GM18861 (cell line): ENCODE measurements at regions not wholly inside any gene's neighbourhood (a gene's known extent, or its start where the extent isn't known, plus 50 kb on each side); places are given as distances from the start of the nearest gene placed in this dataset.
"Not testable (repeated sequence)": the region's sequence is repeated elsewhere in the genome, so short reads cannot be mapped to it uniquely, and the experiment has no call there.

Experiments
- ATAC-seq: cut with Tn5 transposase; IDR thresholded peaks from one replicate; pipeline ENCODE4 v1.9.1; 2021; ENCODE audit not compliant: unreplicated experiment

- ATAC-seq: not testable (repeated sequence)
Observed at GRCh38 chr15:20019758-20020157, 521.8 kb downstream of the GOLGA6L6 start.

GRCh38 chr15:20017581-20017980 is 524.0 kb downstream of the GOLGA6L6 start:
- not testable (repeated sequence) for ATAC-seq

- ATAC-seq: not testable (repeated sequence)
Observed at GRCh38 chr15:20016941-20017340, 524.7 kb downstream of the GOLGA6L6 start.

DNA sequence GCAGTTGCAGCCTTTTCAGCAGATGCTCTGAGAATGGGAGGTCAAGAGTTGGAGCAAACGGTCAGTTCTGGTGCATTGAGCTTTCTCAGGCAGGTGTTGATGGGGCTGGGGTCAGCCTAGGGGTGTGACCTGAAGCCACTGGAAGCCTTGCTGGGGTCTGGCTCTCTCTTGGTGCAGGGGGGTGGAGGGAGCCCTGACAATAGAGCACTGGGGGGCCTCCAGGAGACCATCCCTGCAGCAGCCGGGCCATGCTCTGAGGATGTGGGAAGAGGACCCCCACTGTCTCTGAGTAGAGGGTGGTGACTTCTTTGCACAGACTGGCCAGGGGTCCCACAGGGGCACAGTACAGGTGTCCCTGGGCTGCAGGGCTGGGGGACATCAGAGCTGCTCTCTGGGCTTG is 528.8 kb downstream of the GOLGA6L6 start:
- ATAC-seq: not testable (repeated sequence)

GRCh38 chr15:20010759-20011158 is 530.8 kb downstream of the GOLGA6L6 start:
- ATAC-seq: not testable (repeated sequence)

DNA sequence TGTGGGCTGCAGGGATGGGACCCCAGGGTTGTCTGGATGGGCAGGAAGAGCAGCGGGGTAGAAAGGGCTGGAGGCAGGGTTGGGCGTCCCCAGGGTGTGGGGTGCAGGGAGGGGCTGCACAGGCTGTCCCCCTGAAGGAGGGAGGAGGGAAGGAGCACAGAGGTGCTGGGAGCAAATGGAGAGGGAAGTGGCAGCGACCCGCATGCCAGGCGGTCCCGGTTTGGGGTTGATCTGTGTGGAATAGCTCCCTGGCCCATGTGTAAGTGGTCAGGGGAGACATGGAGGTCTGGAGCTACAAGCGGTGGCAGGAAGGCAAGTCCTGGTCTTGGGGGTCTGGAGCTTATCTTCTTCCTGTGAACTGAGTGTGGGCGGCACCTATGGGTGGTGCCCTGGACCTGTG is 532.0 kb downstream of the GOLGA6L6 start:
- ATAC-seq: not testable (repeated sequence)

DNA sequence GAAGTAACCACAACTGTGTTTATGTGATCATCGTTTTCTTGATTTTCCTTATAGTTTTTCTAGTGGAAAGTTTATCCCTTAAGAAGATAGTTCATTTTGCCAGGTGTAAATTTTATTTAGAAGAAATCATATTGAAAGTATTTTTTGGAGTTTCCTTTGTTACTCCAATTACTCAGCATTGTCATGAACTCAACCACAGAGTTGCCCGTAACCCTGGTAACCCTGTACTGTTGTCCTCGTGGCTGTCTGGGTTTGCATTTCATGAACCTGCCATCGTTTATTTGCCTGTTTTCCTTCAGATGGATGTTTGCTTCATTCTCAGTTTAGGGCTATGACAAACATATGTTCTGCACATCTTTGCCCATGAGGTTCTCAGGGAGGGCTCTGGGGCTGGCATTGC is 534.3 kb downstream of the GOLGA6L6 start:
- ATAC-seq: not testable (repeated sequence)

DNA sequence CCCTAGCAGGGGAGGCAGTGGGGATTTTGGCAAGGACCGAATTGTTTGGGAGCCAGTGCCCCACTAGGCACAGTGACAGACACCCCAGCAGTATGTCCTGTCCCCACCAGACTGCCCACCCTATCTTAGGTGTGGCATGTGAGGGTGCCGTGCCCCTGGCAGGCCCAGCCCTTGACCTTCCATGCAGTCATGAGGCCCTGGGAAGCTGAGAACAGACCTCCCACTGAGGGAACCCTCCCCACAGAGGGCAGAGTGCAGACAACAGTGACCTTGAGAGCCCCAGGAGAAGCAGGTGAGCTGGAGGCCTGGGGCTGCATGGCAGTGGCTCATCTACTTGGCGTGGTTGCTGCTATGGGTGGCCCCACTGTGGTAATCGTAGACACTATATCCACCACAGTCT is 538.1 kb downstream of the GOLGA6L6 start:
- ATAC-seq: not testable (repeated sequence)

DNA sequence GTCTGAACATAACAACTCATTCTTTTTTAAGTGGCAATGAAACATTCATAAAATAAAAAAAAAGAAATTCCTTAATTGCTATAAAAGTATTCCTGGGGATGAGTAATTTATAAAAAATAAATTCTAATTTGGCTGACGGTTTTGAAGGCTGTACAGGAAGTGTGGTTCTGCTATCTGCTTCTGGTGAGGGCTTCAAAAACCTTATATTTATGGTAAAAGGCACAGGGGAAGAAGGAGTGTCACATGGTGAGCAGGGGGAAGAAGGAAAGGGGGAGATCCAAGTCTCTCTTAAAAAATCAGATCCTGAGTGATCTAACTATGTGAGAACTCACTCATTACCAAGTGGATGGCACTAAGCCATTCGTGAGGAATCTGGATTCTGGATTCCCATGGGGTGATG is 539.0 kb downstream of the GOLGA6L6 start:
- not testable (repeated sequence) for ATAC-seq

DNA sequence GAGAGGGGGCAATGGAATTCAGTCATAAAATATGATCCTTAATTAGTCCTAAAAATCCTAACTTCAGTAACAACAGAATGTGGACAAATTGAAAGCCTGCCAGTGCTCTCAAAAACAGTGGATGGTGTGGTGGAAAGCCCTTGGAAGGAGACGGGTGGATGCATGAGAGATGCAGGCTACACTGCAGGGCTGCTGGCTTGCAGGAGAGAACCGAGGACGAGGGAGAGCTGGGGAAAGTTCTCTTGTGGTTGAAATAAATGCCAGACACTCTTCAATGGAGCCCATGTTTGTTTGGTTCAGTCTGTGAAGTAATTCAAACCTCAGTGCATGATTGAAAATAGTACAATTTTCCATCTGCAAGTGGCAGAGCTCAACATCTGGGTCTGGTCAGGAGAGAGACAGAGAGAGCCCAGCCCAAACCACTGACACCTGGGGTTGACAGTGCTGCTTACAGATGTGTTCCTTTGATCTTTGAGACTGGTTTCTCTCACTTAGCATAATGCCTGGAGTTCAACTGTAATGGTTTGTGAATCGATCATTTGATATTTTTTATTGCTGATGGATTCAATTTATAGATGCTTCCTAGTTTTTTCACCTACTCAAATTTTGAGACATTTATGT is 544.9 kb downstream of the GOLGA6L6 start:
- ATAC-seq: not testable (repeated sequence)

GRCh38 chr15:19995296-19995695 is 546.3 kb downstream of the GOLGA6L6 start:
- ATAC-seq: not testable (repeated sequence)

DNA sequence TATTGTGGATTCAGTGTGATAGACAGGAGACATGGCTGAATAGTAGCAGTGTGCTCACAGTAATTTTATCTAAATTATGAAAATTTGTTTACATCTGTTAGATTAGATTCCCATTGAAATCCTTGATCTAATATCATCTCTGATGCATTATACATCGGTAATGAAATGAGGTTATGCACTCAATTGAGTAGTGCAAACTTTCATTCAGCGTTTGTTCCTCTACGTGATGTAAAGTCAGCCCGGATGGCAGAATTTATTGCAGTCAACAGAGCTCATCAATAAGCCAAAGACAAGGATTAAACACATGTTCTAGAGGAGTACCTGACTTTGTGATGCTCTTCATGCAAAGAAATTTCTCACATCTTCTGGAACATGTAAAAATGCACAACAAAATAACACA is 549.2 kb downstream of the GOLGA6L6 start:
- no peak for ATAC-seq

DNA sequence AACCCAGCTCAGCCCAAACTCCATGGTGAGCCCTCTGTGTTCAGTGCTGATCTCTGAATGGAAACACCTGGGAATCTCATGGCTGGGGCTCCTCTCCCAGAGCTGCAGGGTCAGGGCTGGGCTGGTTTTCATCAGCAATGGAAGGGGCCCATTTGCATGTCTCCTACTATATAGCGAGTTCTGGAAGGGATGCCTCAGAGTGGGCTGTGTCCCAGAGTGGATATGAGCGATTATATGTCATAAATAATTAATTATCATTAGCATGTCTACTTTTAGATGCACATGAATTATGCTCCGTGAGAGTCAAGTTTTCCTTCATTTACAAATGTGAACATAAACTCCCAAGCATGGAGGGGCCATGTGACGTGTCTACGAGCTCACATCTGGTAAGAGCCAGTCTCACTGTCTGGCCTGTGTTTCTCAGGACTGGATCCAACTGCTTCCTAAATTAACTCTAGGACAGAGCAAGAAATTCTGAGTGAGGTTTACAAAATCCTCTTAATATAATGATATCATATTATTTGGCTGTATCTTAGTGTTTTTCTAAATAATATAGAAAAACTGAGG is 553.4 kb downstream of the GOLGA6L6 start:
- no peak for ATAC-seq

DNA sequence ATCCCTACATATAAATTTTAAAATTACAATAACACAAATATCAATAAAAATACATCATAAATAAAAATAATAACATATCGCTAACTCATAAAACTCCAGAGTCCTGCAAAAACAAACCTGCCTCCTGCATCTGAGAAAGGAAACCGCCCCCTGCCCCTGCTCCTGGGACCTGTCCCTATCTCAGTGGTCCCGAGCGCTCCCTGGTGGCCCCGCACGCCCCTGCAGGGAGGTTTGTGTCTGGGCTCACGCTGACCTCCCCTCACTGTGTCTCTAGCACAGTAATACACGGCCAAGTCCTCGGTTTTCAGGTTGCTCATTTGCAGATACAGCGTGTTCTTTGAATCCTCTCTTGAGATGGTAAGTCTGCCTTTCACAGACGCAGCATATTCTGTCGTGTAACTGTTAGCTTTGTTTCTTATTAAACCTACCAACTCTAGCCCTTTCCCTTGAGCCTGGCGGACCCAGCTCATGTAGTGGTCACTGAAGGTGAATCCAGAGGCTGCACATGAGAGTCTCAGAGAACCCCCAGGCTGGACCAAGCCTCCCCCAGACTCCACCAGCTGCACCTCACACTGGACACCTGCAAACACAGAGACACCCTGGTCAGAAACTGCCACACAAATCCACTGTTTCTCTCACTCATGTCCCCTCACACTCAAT is 554.1 kb downstream of the GOLGA6L6 start:
- ATAC-seq: no peak

DNA sequence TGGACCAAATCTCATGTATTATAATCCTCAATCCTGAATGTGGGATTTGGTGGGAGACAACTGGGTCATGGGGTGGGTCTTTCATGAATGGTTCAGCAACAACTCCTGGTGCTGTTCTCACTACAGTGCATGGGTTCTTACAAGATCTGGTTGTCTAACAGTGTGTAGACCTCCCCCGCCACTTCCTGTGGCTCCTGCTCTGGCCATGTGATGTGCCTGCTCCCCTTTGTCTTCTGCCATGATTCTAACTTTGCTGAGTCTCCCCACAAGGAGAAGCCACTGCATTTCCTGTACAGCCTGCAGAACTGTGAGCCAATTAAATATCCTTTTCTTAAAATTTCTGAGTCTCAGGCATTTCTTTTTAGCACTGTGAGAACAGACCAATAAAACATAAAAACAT is 557.5 kb downstream of the GOLGA6L6 start:
- no peak for ATAC-seq

DNA sequence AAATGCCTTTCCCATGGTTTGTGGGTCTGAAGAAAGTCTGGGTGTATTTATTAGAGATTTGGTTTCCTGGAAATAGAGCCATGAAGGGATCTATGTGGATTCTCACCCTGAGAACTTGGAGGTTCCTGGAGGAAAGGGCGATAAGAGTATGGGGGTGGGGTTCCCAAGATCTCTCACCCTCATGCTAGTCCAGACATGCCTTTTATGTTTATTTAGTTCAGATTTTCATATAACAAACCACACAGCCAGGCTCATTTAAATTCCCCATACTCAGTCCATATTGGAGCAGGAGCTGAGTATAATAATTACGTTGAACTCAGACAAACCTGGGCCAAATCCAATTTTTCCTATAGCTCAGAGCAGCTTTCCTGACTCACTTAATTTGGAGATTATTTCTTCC is 566.6 kb downstream of the GOLGA6L6 start:
- no peak for ATAC-seq

- no peak for ATAC-seq
Observed at GRCh38 chr15:19973718-19974117, 567.9 kb downstream of the GOLGA6L6 start.

GRCh38 chr15:19972582-19972981 is 569.0 kb downstream of the GOLGA6L6 start:
- not testable (repeated sequence) for ATAC-seq

DNA sequence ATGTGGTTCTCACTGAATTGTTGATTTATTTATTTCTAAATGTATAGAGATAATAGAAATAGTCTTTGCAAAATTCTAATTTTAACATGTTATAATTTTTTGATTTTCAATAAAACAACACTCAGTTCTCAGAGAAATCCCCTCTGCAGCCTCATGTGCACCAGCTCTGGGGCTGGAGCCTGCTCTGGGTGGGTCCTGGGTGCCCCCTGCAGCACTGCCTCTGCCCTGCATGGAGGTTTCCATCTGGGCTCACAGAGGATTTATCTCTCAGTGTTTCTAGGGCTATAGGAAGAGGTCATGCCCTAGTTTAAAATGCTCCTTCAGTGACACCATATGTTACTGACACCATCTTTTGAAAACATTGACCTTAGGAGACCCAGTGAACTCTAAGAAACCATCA is 576.0 kb downstream of the GOLGA6L6 start:
- not testable (repeated sequence) for ATAC-seq

DNA sequence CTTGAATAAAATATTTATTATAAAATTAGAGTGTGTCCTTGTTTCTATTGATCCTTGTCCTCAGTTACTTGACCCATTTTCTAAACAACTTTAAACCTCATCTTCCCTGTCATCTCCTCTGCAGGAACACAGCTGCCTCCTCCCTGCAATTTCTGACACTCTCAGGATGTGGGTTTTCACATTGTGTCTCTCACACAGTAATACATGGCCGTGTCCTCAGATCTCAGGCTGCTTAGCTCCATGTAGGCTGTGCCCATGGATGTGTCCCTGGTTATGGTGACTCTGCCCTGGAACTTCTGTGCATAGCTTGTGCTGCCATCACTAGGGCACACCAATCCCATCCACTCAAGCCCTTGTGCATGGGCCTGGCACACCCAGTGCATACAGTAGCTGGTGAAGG is 577.1 kb downstream of the GOLGA6L6 start:
- not testable (repeated sequence) for ATAC-seq

GRCh38 chr15:19956124-19956796 is 585.3 kb downstream of the GOLGA6L6 start:
- ATAC-seq: no peak
